PC-9 (cell line): ENCODE measurements at regions not wholly inside any gene's neighbourhood (a gene's known extent, or its start where the extent isn't known, plus 50 kb on each side); places are given as distances from the start of the nearest gene placed in this dataset.

Experiments
- BruUV-seq: library from RNA; stranded (reverse); fragments of 400-500 nt; replicated peaks from 2 replicates; lab custom pipeline; 2021; lab: Mats Ljungman, UMichigan
- CTCF ChIA-PET: fragments of 300-600 bp; sonication (Branson Sonifier 250); formaldehyde crosslinking; loops from one replicate; lab custom pipeline; 2022; ENCODE audit warnings: antibody characterized with exemption; lab: Charles Lee
- POLR2A ChIA-PET: fragments of 300-600 bp; sonication (Branson Sonifier 250); formaldehyde crosslinking; loops from one replicate; lab custom pipeline; 2022; ENCODE audit warnings: antibody characterized with exemption; ENCODE audit not compliant: unreplicated experiment; lab: Charles Lee
- DNase-seq, 2 experiments: peaks; one replicate each; pipeline versions ENCODE4 v3.0.0 to v3.0.0-alpha.2; 2015 to 2022; ENCODE audit warnings: mixed read lengths in 1 of 2
- H2AFZ ChIP-seq: fragments of 200-600 bp; sonication (generic); 2 replicates; pipeline ENCODE4 v1.8.1; 2017; ENCODE audit warnings: antibody characterized with exemption
- H3F3A ChIP-seq: fragments of 200-600 bp; sonication (generic); 2 replicates; pipeline ENCODE4 v1.8.1; 2017; ENCODE audit warnings: antibody characterized with exemption, mild to moderate bottlenecking, low read depth; ENCODE audit not compliant: insufficient read depth
- H3K27ac ChIP-seq: fragments of 200-600 bp; sonication (generic); 2 replicates; pipeline ENCODE4 v1.6.1; 2016; ENCODE audit warnings: mixed run types
- H3K27me3 ChIP-seq: fragments of 200-600 bp; sonication (generic); 2 replicates; pipeline ENCODE4 v1.6.1; 2016; ENCODE audit warnings: low read depth, mixed run types; ENCODE audit not compliant: insufficient read depth
- H3K36me3 ChIP-seq: fragments of 200-600 bp; sonication (generic); 2 replicates; pipeline ENCODE4 v1.6.1; 2016; ENCODE audit warnings: low read depth, mixed run types
- H3K4me1 ChIP-seq: fragments of 200-600 bp; sonication (generic); replicated peaks from 2 replicates; pipeline ENCODE4 v1.6.1; 2016; ENCODE audit warnings: mixed run types; ENCODE audit not compliant: insufficient read depth
- H3K4me2 ChIP-seq: fragments of 200-600 bp; sonication (generic); 2 replicates; pipeline ENCODE4 v1.6.1; 2017; ENCODE audit warnings: mixed run types
- H3K4me3 ChIP-seq: fragments of 200-600 bp; sonication (generic); 2 replicates; pipeline ENCODE4 v1.6.1; 2016; ENCODE audit warnings: mixed run types
- H3K79me2 ChIP-seq: fragments of 200-600 bp; sonication (generic); 2 replicates; pipeline ENCODE4 v1.6.1; 2017; ENCODE audit warnings: low read depth, mixed run types
- H3K9me2 ChIP-seq: fragments of 200-600 bp; sonication (generic); 2 replicates; pipeline ENCODE4 v1.8.1; 2017; ENCODE audit warnings: mild to moderate bottlenecking; ENCODE audit not compliant: insufficient read depth
- H3K9me3 ChIP-seq: fragments of 200-600 bp; sonication (generic); 2 replicates; pipeline ENCODE4 v1.8.1; 2016; ENCODE audit warnings: low read depth; ENCODE audit not compliant: insufficient read depth
- H4K20me1 ChIP-seq: fragments of 200-600 bp; sonication (generic); 2 replicates; pipeline ENCODE4 v1.8.1; 2017; ENCODE audit not compliant: insufficient read depth
- CTCF ChIP-seq: fragments of 200-600 bp; sonication (generic); conservative IDR thresholded peaks from 2 replicates; pipeline ENCODE4 v1.6.1; 2017; ENCODE audit warnings: mixed run types, antibody characterized with exemption, mild to moderate bottlenecking, moderate library complexity
- EZH2 ChIP-seq: fragments of 200-600 bp; sonication (generic); IDR thresholded peaks from 2 replicates; pipeline ENCODE4 v1.8.0; 2017; ENCODE audit warnings: antibody characterized with exemption, low read depth
- intact Hi-C: fragments of 100-400 bp; cut with micrococcal nuclease; formaldehyde crosslinking; loops from one replicate; pipeline ENCODE4 v1.10.0; 2022; ENCODE audit not compliant: unreplicated experiment

GRCh38 chr4:35459045-35459444 is 785.3 kb downstream of the ARAP2 start:
- no peaks in the 10 kb centered on the region for H3K9me2 ChIP-seq
- no peaks in the 10 kb centered on the region for H3K36me3 ChIP-seq
- no TSS peak for BruUV-seq
- ChIA-PET POLR2A (no interaction called here), CTCF (no interaction called here)
- no peaks in the 10 kb centered on the region for H4K20me1 ChIP-seq
- DNase-seq, result no peak
- H2AFZ ChIP-seq, result no peak overlapping the region
- H3K27ac ChIP-seq, result no peak overlapping the region
- H3F3A ChIP-seq, result no peaks in the 10 kb centered on the region
- no peak overlapping the region for H3K4me2 ChIP-seq
- no peaks in the 10 kb centered on the region for H3K79me2 ChIP-seq
- intact Hi-C loops, result no loop called here
- no peaks in the 10 kb centered on the region for H3K9me3 ChIP-seq
- no peaks in the 10 kb centered on the region for H3K4me1 ChIP-seq
- H3K27me3 ChIP-seq, result no peaks in the 10 kb centered on the region
- no peak overlapping the region for H3K4me3 ChIP-seq
- no peak for TF ChIP-seq EZH2

GRCh38 chr4:35461931-35462659 is 782.2 kb downstream of the ARAP2 start:
- Histone ChIP-seq H3K9me2 (no peaks in the 10 kb centered on the region), H4K20me1 (no peaks in the 10 kb centered on the region), H3K4me1 (no peaks in the 10 kb centered on the region), H3K79me2 (no peaks in the 10 kb centered on the region), H3K4me2 (no peak overlapping the region), H3F3A (no peaks in the 10 kb centered on the region), H3K27ac (no peak overlapping the region), H3K9me3 (no peaks in the 10 kb centered on the region), H3K4me3 (no peak overlapping the region), H3K36me3 (no peaks in the 10 kb centered on the region), H2AFZ (no peak overlapping the region), H3K27me3 (no peaks in the 10 kb centered on the region)
- DNase-seq, result no peak
- no peak for TF ChIP-seq EZH2
- TF ChIP-seq CTCF, result no peak
- no TSS peak for BruUV-seq
- CTCF ChIA-PET, result no interaction called here
- intact Hi-C loops, result no loop called here
- POLR2A ChIA-PET, result no interaction called here

DNA sequence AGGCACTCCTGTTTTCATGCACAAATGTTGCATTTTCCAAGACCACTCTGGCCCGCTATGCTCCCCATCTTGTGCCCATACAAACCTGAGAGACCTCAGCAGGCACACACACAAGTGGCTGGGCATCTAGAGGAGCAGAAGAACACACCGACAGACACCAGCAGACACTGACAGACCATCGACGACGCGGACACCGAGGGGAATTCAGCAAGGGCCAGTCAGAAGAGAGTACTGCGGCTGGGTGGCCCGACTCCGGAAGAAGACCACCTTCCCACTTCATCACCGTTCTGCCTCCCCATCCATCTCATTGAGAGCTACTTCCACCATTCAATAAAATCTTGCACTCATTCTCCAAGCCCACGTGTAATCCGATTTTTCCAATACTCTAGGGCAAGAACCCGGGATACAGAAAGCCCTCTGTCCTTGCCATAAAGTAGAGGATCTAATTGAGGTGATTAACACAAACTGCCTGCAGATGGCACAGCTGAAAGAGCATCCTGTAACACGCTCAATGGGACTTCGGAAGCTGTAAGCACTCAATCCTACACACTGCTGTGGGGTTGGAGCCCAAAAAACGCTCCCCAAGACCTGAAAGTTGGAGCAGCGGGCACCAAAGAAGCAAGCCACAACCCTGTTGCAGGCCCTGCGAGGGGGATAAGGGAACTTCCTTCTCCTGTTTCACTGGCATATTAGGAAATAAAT is 780.9 kb downstream of the ARAP2 start:
- BruUV-seq, result no TSS peak
- no peak overlapping the region; the same call in 1 of the 2 replicates for H2AFZ ChIP-seq
- H3K9me3 ChIP-seq, result no peaks in the 10 kb centered on the region
- ChIA-PET POLR2A (no interaction called here), CTCF (no interaction called here)
- H3K4me3 ChIP-seq, result no peak overlapping the region
- no peak overlapping the region for H3K27ac ChIP-seq
- no peaks in the 10 kb centered on the region for H3K79me2 ChIP-seq
- no peak for TF ChIP-seq EZH2
- TF ChIP-seq CTCF, result no peak
- H3K9me2 ChIP-seq, result no peaks in the 10 kb centered on the region
- no peaks in the 10 kb centered on the region for H3F3A ChIP-seq
- no peaks in the 10 kb centered on the region for H4K20me1 ChIP-seq
- no peaks in the 10 kb centered on the region for H3K4me1 ChIP-seq
- DNase-seq, result no peak
- H3K36me3 ChIP-seq, result no peaks in the 10 kb centered on the region
- H3K27me3 ChIP-seq, result no peaks in the 10 kb centered on the region
- H3K4me2 ChIP-seq, result no peak overlapping the region
- intact Hi-C loops, result no loop called here
